Testis (tissue), 2 donors: ENCODE measurements at regions not wholly inside any gene's neighbourhood (a gene's known extent, or its start where the extent isn't known, plus 50 kb on each side); places are given as distances from the start of the nearest gene placed in this dataset.

Source experiments
- DNase-seq: peaks from one replicate; pipeline ENCODE4 v3.0.0-alpha.2; 2019
- H3K27ac ChIP-seq, 2 donors: fragments of 200-600 bp; sonication (generic); one replicate each; pipeline ENCODE4 v1.5.1; 2019
- H3K27me3 ChIP-seq: fragments of 200-600 bp; sonication (generic); one replicate; pipeline ENCODE4 v1.5.1; 2019
- H3K36me3 ChIP-seq: fragments of 200-600 bp; sonication (generic); one replicate; pipeline ENCODE4 v1.5.1; 2017; ENCODE audit warnings: low read depth; ENCODE audit errors: missing control alignments
- H3K4me1 ChIP-seq: fragments of 200-600 bp; sonication (generic); one replicate; pipeline ENCODE4 v1.5.1; 2019
- H3K4me3 ChIP-seq, 2 donors: fragments of 200-600 bp; sonication (generic); one replicate each; pipeline ENCODE4 v1.5.1; 2017 to 2019
- H3K9me3 ChIP-seq: fragments of 200-600 bp; sonication (generic); one replicate; pipeline ENCODE4 v1.5.1; 2017
- POLR2A ChIP-seq: fragments of 450-650 bp; IDR thresholded peaks from one replicate; pipeline ENCODE4 v1.6.1; 2017; ENCODE audit warnings: antibody characterized with exemption, mild to moderate bottlenecking, moderate library complexity
- WGBS, 2 donors: methylation state at CpG; one replicate each; pipeline ENCODE4 v1.1.5; 2018; 5-methylcytosine and 5-hydroxymethylcytosine counted together
- intact Hi-C: fragments of 100-400 bp; cut with DNase I; formaldehyde crosslinking; loops from one replicate; pipeline ENCODE4 v1.15.1; 2023; ENCODE audit warnings: low total_unique reads
- TF ChIP-seq, protein P1 (sequence below), 3 experiments: fragments of 450-650 bp in 2 of 3; fragments of 200-600 bp in 1 of 3; sonication (generic) in 1 of 3; IDR thresholded peaks; one replicate each; pipeline ENCODE4 v1.5.1; 2016 to 2019; ENCODE audit warnings: antibody characterized with exemption in 3 of 3, mild to moderate bottlenecking in 2 of 3, moderate library complexity in 1 of 3

GRCh38 chr3:134704133-134704532, 53.3 kb upstream of the KY start:
- no peak for DNase-seq
- Histone ChIP-seq H3K27ac (no peak overlapping the region), H3K36me3 (no peaks in the 10 kb centered on the region), H3K27me3 (no peaks in the 10 kb centered on the region), H3K4me1 (no peaks in the 10 kb centered on the region), H3K4me3 (no peak overlapping the region), H3K9me3 (no peaks in the 10 kb centered on the region)
- intact Hi-C loops: no loop called here
- TF ChIP-seq POLR2A: no peak
- TF ChIP-seq, protein P1, sequence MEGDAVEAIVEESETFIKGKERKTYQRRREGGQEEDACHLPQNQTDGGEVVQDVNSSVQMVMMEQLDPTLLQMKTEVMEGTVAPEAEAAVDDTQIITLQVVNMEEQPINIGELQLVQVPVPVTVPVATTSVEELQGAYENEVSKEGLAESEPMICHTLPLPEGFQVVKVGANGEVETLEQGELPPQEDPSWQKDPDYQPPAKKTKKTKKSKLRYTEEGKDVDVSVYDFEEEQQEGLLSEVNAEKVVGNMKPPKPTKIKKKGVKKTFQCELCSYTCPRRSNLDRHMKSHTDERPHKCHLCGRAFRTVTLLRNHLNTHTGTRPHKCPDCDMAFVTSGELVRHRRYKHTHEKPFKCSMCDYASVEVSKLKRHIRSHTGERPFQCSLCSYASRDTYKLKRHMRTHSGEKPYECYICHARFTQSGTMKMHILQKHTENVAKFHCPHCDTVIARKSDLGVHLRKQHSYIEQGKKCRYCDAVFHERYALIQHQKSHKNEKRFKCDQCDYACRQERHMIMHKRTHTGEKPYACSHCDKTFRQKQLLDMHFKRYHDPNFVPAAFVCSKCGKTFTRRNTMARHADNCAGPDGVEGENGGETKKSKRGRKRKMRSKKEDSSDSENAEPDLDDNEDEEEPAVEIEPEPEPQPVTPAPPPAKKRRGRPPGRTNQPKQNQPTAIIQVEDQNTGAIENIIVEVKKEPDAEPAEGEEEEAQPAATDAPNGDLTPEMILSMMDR (IDR thresholded peaks at IDR 0.05): no peak
- WGBS, 2 donors: 83 to 87% methylated on average over 2 of the region's 2 CpGs

- intact Hi-C loops: no loop called here
- H3K9me3 ChIP-seq: no peaks in the 10 kb centered on the region
- TF ChIP-seq, protein P1 (IDR thresholded peaks at IDR 0.05): no peak
- TF ChIP-seq POLR2A: no peak
- DNase-seq: no peak
- no peak overlapping the region for H3K27ac ChIP-seq
- H3K4me1 ChIP-seq: no peaks in the 10 kb centered on the region
- H3K27me3 ChIP-seq: no peaks in the 10 kb centered on the region
- 92 to 96% methylated on average over 1 of the region's 1 CpG for WGBS, 2 donors
- no peaks in the 10 kb centered on the region for H3K36me3 ChIP-seq
- no peak overlapping the region for H3K4me3 ChIP-seq
Measured at GRCh38 chr3:134704556-134704955, 53.7 kb upstream of the KY start.

DNA sequence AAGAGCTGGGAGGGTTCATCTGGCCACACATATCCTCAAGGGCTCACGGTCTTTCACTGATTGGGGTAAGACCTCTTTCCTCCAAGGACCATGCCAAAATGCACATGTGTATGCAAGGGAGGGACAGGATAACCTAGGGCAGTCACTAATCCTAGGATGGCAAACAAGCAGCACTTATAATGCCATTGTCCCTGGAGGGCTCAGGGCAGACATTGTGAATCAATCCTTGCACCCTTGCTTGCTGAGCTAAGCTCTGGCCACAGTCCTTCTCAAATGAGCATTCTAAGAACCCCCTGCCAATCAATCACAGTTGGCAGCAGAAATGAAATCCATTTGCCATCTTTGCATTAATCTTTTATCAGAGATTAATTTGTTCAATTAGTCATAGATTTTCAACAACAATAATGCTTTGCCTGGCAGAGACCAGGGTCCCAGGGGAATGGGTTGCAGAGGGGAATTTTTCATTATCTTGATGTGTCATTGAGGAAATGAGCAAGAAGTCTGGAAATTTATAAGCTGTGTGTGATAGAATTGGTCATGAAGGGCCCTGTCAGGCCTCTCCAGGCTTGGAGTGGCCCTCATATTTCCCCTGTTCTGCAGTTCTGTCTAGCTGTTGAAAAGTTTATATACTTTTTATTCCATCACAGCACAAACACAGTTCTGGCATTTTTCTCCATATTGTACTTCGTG, 57.2 kb upstream of the KY start:
- intact Hi-C loops: no loop called here
- Histone ChIP-seq H3K27me3 (no peaks in the 10 kb centered on the region), H3K36me3 (no peaks in the 10 kb centered on the region), H3K4me3 (no peak overlapping the region), H3K4me1 (no peaks in the 10 kb centered on the region), H3K9me3 (no peaks in the 10 kb centered on the region), H3K27ac (no peak overlapping the region)
- 73 to 74% methylated on average over 2 of the region's 2 CpGs for WGBS, 2 donors
- no peak for DNase-seq
- TF ChIP-seq POLR2A: no peak
- TF ChIP-seq, protein P1 (IDR thresholded peaks at IDR 0.05): no peak

DNA sequence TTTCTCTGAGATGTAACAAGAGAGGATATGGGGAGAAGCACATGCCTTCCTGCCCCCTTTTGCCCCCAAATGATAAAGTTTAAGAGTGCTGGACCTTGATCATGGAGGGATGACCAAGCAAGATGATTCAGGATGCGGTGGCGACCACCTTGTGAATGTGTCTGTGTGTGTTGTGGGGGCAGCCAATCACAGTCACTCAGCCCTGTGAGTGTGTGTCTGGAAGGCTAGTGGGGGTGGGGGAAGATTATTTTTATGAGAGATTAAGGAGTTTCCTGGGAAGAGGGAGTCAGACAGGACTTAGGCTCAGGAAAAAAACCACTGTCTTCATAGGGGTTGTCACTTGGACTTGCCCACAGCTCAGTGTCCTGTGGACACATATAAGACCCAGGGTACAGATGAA, 57.8 kb upstream of the KY start:
- Histone ChIP-seq H3K4me1 (no peaks in the 10 kb centered on the region), H3K36me3 (no peaks in the 10 kb centered on the region), H3K9me3 (no peaks in the 10 kb centered on the region), H3K27me3 (no peaks in the 10 kb centered on the region), H3K4me3 (no peak overlapping the region), H3K27ac (no peak overlapping the region)
- intact Hi-C loops: no loop called here
- 89% methylated on average over 2 of the region's 2 CpGs for WGBS, 2 donors
- DNase-seq: no peak
- TF ChIP-seq, protein P1 (IDR thresholded peaks at IDR 0.05): no peak
- TF ChIP-seq POLR2A: no peak

- Histone ChIP-seq H3K27ac (no peak overlapping the region), H3K4me1 (no peaks in the 10 kb centered on the region), H3K4me3 (no peak overlapping the region), H3K36me3 (no peaks in the 10 kb centered on the region), H3K9me3 (no peaks in the 10 kb centered on the region), H3K27me3 (no peaks in the 10 kb centered on the region)
- intact Hi-C loops: no loop called here
- WGBS, 2 donors: 66 to 76% methylated on average over 2 of the region's 2 CpGs
- no peak for DNase-seq
- no peak for TF ChIP-seq POLR2A
- TF ChIP-seq, protein P1 (IDR thresholded peaks at IDR 0.05): no peak
Measured at GRCh38 chr3:134709076-134709475, 58.3 kb upstream of the KY start.
